ENCODE measurements at regions not wholly inside any gene's neighbourhood (a gene's known extent, or its start where the extent isn't known, plus 50 kb on each side); places are given as distances from the start of the nearest gene placed in this dataset.
"Not testable (repeated sequence)": the region's sequence is repeated elsewhere in the genome, so short reads cannot be mapped to it uniquely, and the experiment has no call there.

DNA sequence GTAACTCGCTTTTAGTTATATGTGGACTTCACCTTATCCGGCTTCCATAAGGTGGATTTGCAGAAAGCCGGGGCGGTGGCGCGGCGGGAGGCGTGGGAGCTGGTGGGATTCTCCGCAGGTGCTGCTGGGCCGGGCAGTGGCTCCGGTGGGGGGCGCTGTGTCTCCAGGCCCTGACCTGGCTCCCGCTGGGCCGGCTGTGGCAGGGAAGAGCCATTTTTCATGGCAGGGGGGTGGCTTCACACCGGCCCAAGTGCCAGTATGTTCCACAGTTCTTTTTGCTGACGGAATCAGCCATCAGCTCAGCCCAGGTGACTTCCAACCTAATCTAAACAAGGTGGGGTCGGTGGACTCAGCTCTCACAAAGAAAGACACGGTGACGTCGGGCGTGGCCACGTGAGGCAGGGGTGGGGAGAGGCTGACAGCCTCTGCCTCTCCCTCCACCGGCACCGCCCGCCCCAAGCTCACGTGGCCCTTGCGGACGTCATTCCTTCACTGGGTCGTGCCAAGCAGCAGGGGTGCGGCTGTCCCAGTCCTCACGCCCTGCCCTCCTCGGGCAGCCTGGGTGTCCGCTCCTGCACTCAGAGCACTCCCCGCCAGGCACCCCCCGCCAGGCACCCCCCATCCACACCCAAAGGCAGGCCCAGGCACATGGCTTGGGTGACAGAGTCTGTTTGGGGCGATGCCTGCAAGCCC, 4429.9 kb upstream of the TPTE start:
- not testable (repeated sequence) for H3K4me3 Mint-ChIP-seq (ENCODE audit: unreplicated experiment); H3K9me3 Mint-ChIP-seq (ENCODE audit: low read depth); DNase-seq (ENCODE audit: low spot score); H3K4me1 Mint-ChIP-seq (ENCODE audit: low read depth); H3K36me3 Mint-ChIP-seq (ENCODE audit: low read depth); H3K27ac Mint-ChIP-seq (ENCODE audit: unreplicated experiment); H3K27me3 Mint-ChIP-seq (ENCODE audit: low read depth)

DNA sequence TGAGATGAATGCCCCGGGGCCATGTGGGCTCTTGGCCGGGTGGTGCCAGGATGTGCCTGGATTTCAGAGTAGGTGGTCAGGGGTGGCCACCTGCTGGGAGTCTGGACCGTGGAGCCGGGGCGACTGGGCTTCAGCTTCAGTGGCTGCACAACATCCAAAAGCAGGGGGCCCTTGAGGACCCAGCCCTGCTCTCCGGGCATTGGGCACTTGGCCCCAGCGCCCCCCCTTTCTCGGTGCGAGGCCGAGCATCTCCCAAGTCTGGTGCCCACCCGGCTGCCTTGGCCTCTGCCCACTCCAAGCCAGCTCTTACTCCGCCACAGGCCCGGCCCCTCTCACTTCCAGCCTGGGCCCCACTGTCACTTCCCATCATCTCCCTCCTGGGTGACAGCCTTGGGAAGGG, 4429.0 kb upstream of the TPTE start:
- not testable (repeated sequence) for H3K4me3 Mint-ChIP-seq (ENCODE audit: unreplicated experiment); H3K27me3 Mint-ChIP-seq (ENCODE audit: low read depth); H3K9me3 Mint-ChIP-seq (ENCODE audit: low read depth); H3K27ac Mint-ChIP-seq (ENCODE audit: unreplicated experiment); DNase-seq (ENCODE audit: low spot score); H3K36me3 Mint-ChIP-seq (ENCODE audit: low read depth); H3K4me1 Mint-ChIP-seq (ENCODE audit: low read depth)

DNA sequence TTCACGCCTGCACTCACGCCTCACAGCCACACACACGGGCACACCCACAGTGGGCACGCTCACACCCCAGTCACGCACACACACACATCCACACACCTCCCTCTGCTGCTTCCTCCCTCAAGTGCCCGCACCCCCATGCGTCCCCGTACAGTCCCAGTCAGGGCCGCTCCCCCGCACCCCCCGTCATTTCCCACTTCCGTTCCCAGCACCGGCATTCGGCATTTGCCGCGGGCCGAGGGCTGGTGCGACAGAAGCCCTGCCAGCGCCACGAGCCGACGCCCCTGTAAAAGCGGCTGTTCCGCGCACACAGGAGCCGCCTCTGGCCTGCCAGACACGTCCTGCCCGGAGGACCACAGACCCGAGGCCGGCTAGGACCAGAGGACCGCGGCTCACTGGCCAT, 4428.0 kb upstream of the TPTE start:
- not testable (repeated sequence) for H3K27ac Mint-ChIP-seq (ENCODE audit: unreplicated experiment); H3K9me3 Mint-ChIP-seq (ENCODE audit: low read depth)

GRCh38 chr21:6093870-6094269, 4427.5 kb upstream of the TPTE start:
- not testable (repeated sequence) for H3K36me3 Mint-ChIP-seq (ENCODE audit: low read depth); H3K4me1 Mint-ChIP-seq (ENCODE audit: low read depth); H3K4me3 Mint-ChIP-seq (ENCODE audit: unreplicated experiment); H3K27me3 Mint-ChIP-seq (ENCODE audit: low read depth); H3K9me3 Mint-ChIP-seq (ENCODE audit: low read depth); DNase-seq (ENCODE audit: low spot score); H3K27ac Mint-ChIP-seq (ENCODE audit: unreplicated experiment)

More for the DNA sequence above, 4428.0 kb upstream of the TPTE start:
- not testable (repeated sequence) for H3K36me3 Mint-ChIP-seq (ENCODE audit: low read depth); H3K4me3 Mint-ChIP-seq (ENCODE audit: unreplicated experiment); H3K27me3 Mint-ChIP-seq (ENCODE audit: low read depth); H3K4me1 Mint-ChIP-seq (ENCODE audit: low read depth)
- DNase-seq (ENCODE audit: low spot score) = peak; percentile 30

DNA sequence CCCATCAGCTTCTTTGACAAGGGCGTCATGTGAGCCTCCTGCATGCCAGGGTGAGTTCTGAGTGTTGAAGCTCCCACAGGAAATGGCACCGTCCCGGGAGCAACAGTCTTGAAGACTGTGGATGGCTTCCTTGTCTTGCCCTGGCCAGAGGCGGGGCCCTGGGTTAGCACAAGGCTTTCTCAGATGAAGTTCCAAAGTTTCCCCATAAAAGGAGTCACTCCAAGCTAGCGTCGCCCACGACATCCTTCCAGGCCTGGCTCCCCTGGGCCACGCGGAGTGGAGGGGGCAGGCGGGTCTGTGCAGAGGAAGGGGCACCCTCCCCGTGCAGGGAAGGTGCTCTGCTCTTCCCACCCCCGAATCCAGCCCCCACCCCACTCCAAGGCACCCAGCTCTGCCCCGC, 4426.1 kb upstream of the TPTE start:
- H3K9me3 Mint-ChIP-seq (ENCODE audit: low read depth); DNase-seq (ENCODE audit: low spot score); H3K36me3 Mint-ChIP-seq (ENCODE audit: low read depth); H3K27ac Mint-ChIP-seq (ENCODE audit: unreplicated experiment); H3K4me1 Mint-ChIP-seq (ENCODE audit: low read depth); H3K27me3 Mint-ChIP-seq (ENCODE audit: low read depth); H3K4me3 Mint-ChIP-seq (ENCODE audit: unreplicated experiment): not testable (repeated sequence)

GRCh38 chr21:6096560-6097424, 4424.6 kb upstream of the TPTE start:
- not testable (repeated sequence) for H3K4me3 Mint-ChIP-seq (ENCODE audit: unreplicated experiment); H3K36me3 Mint-ChIP-seq (ENCODE audit: low read depth); H3K4me1 Mint-ChIP-seq (ENCODE audit: low read depth)

GRCh38 chr21:6097736-6098135, 4423.6 kb upstream of the TPTE start:
- not testable (repeated sequence) for H3K4me1 Mint-ChIP-seq (ENCODE audit: low read depth); H3K36me3 Mint-ChIP-seq (ENCODE audit: low read depth)

More at GRCh38 chr21:6096560-6097424, 4424.6 kb upstream of the TPTE start:
- not testable (repeated sequence) for H3K27ac Mint-ChIP-seq (ENCODE audit: unreplicated experiment); DNase-seq (ENCODE audit: low spot score); H3K27me3 Mint-ChIP-seq (ENCODE audit: low read depth); H3K9me3 Mint-ChIP-seq (ENCODE audit: low read depth)

GRCh38 chr21:6098191-6098935, 4423.0 kb upstream of the TPTE start:
- not testable (repeated sequence) for H3K4me3 Mint-ChIP-seq (ENCODE audit: unreplicated experiment); H3K27ac Mint-ChIP-seq (ENCODE audit: unreplicated experiment); H3K9me3 Mint-ChIP-seq (ENCODE audit: low read depth); H3K27me3 Mint-ChIP-seq (ENCODE audit: low read depth); DNase-seq (ENCODE audit: low spot score); H3K36me3 Mint-ChIP-seq (ENCODE audit: low read depth); H3K4me1 Mint-ChIP-seq (ENCODE audit: low read depth)

More at GRCh38 chr21:6097736-6098135, 4423.6 kb upstream of the TPTE start:
- not testable (repeated sequence) for H3K4me3 Mint-ChIP-seq (ENCODE audit: unreplicated experiment); H3K27me3 Mint-ChIP-seq (ENCODE audit: low read depth); H3K27ac Mint-ChIP-seq (ENCODE audit: unreplicated experiment); H3K9me3 Mint-ChIP-seq (ENCODE audit: low read depth); DNase-seq (ENCODE audit: low spot score)

- not testable (repeated sequence) for H3K9me3 Mint-ChIP-seq (ENCODE audit: low read depth); H3K36me3 Mint-ChIP-seq (ENCODE audit: low read depth); H3K4me1 Mint-ChIP-seq (ENCODE audit: low read depth); H3K27ac Mint-ChIP-seq (ENCODE audit: unreplicated experiment); H3K4me3 Mint-ChIP-seq (ENCODE audit: unreplicated experiment); DNase-seq (ENCODE audit: low spot score); H3K27me3 Mint-ChIP-seq (ENCODE audit: low read depth)
These were observed 4419.8 kb upstream of the TPTE start for GRCh38 chr21:6101588-6101987.

DNA sequence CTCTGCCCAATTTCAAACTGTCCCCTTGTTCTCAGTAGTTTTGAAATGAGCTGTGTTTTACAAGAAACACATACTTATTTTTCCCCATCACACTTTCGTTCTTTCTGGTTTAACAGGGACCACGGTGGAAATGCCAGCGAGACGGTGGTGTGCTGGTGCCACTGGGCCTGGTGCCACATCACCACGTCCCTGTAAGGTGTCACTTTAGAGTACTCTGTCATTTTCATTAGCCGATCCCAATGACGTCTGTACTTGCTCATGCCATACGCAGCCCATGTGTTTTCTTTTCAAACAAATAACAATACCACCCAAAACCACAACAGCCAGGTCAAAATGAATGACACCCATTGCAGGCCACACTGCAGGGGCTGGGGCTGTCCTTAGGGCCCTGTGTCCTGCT, 4416.8 kb upstream of the TPTE start:
- not testable (repeated sequence) for H3K36me3 Mint-ChIP-seq (ENCODE audit: low read depth); DNase-seq (ENCODE audit: low spot score); H3K9me3 Mint-ChIP-seq (ENCODE audit: low read depth); H3K4me3 Mint-ChIP-seq (ENCODE audit: unreplicated experiment); H3K4me1 Mint-ChIP-seq (ENCODE audit: low read depth); H3K27ac Mint-ChIP-seq (ENCODE audit: unreplicated experiment); H3K27me3 Mint-ChIP-seq (ENCODE audit: low read depth)

DNA sequence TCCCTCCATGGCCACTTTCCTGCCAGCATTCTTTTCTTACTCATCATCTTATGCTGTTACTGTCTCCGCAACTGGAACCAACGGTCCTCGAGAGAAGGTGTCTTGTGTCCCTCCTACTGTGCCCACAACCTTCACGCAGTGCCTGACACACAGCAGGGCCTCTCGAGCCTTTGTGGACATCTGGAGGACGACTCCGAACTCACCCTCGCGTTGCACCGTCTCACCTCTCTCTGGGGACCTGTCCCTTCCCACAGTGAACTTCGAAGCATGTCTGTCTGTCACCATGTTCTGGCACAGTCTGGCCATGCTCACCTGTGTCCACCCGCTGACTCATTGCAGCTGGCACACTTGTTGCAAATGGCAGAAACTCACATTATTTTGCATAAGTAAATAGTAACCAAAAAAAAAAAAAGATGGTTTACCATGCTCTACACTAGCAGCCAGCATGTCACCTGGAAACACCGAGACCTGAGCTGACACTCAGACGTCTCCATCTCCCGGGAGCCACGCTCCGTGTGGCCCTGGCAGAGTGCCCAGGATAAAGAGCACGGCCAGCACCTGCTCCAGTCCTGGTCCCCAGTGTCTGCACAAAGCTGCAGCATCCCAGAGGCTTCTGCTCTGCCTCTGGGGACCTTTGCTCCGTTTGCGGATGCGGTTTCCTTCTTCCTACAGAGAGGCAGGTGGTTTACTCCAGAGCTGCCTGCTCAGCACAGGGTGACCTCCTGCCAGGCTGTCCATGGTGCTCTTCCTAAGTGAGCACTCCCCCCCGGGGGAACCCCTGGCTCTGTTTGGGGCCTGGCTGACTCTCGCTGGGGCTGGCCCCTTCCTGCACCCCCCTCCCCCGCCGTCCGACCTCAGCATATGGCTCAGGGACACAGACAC, 4414.5 kb upstream of the TPTE start:
- not testable (repeated sequence) for H3K9me3 Mint-ChIP-seq (ENCODE audit: low read depth); H3K36me3 Mint-ChIP-seq (ENCODE audit: low read depth); DNase-seq (ENCODE audit: low spot score); H3K27me3 Mint-ChIP-seq (ENCODE audit: low read depth); H3K4me3 Mint-ChIP-seq (ENCODE audit: unreplicated experiment); H3K4me1 Mint-ChIP-seq (ENCODE audit: low read depth); H3K27ac Mint-ChIP-seq (ENCODE audit: unreplicated experiment)

GRCh38 chr21:6108894-6109293, 4412.5 kb upstream of the TPTE start:
- not testable (repeated sequence) for H3K9me3 Mint-ChIP-seq (ENCODE audit: low read depth); H3K27me3 Mint-ChIP-seq (ENCODE audit: low read depth); H3K27ac Mint-ChIP-seq (ENCODE audit: unreplicated experiment); H3K4me3 Mint-ChIP-seq (ENCODE audit: unreplicated experiment); H3K4me1 Mint-ChIP-seq (ENCODE audit: low read depth); H3K36me3 Mint-ChIP-seq (ENCODE audit: low read depth); DNase-seq (ENCODE audit: low spot score)
